ENCODE measurements at regions not wholly inside any gene's neighbourhood (a gene's known extent, or its start where the extent isn't known, plus 50 kb on each side); places are given as distances from the start of the nearest gene placed in this dataset.

DNA sequence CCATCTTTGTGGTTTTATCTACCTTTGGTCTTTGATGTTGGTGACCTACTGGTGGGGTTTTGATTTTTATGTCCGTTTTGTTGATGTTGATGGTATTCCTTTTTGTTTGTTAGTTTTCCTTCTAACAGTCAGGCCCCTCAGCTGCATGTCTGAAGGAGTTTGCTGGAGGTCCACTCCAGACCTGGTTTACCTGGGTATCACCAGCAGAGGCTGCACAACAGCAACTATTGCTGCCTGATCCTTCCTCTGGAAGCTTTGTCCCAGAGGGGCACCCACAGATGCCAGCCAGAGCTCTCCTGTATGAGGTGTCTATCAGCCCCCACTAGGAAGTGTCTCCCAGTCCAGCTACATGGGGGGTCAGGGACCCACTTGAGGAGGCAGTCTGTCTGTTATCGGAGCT lies 199.3 kb upstream of the WDFY3 start:
- Histone ChIP-seq H3K9me1 (ENCODE audit: control insufficient read depth, insufficient read depth, low read length) (no peaks in the 10 kb centered on the region), H3K4me1 (replicated peaks in 1 of 2; ENCODE audit: control insufficient read depth in 2 of 2, insufficient read depth in 2 of 2, low read length in 2 of 2) (no peaks in the 10 kb centered on the region), H3K9me3 (replicated peaks; ENCODE audit: control insufficient read depth, insufficient read depth, low read depth, low read length) (no peaks in the 10 kb centered on the region), H4K20me1 (replicated peaks; ENCODE audit: control insufficient read depth, insufficient read depth, low read length) (no peaks in the 10 kb centered on the region), H3K27me3 (ENCODE audit: control insufficient read depth in 2 of 2, insufficient read depth in 2 of 2, low read length in 2 of 2) (no peaks in the 10 kb centered on the region), H2AFZ (ENCODE audit: low read depth, low read length) (no peak overlapping the region), H3K4me2 (ENCODE audit: insufficient read depth, low read length) (no peak overlapping the region), H3K27ac (ENCODE audit: extremely low read depth, low read depth, low read length) (no peak overlapping the region), H3K36me3 (ENCODE audit: control insufficient read depth, insufficient read depth, low read length) (no peaks in the 10 kb centered on the region), H3K79me2 (ENCODE audit: control insufficient read depth, insufficient read depth, low read length) (no peaks in the 10 kb centered on the region), H3K9ac (ENCODE audit: insufficient read depth in 1 of 2, low read depth in 2 of 2, low read length in 2 of 2) (no peak overlapping the region), H3K4me3 (no peak overlapping the region)
- in situ Hi-C loops (cut with MboI) (loop anchor here (25.0 kb wide), 1 partner anchor 596 kb away; no protein-coding TSS in a partner anchor), intact Hi-C loops (cut with micrococcal nuclease) (no loop called here)
- POLR2A ChIA-PET, result no interaction called here
- CTCF ChIA-PET (ENCODE audit: low intra/inter-chr PET ratio), result no interaction called here
- no TSS peak for BruUV-seq (replicated peaks)
- no peak for TF ChIP-seq ZNF224 (CRISPR knock-in tag; IDR thresholded peaks at IDR 0.05)
- no peak for TF ChIP-seq CBX5 (IDR thresholded peaks at IDR 0.05; ENCODE audit: borderline replicate concordance, low read depth)
- TF ChIP-seq HNRNPH1 (optimal IDR thresholded peaks at IDR 0.05; ENCODE audit: low read depth, low read length), result no peak
- no peak for TF ChIP-seq KLF10 (CRISPR knock-in tag; IDR thresholded peaks at IDR 0.05)
- WGBS (ENCODE audit: insufficient coverage, low coverage, missing lambda C conversion rate), result 0% methylated on average over 2 of the region's 2 CpGs
- DNase-seq (ENCODE audit: extremely low read depth in 1 of 4, low spot score in 3 of 4) (no peak), FAIRE-seq (no peak), ATAC-seq (no peak)

DNA sequence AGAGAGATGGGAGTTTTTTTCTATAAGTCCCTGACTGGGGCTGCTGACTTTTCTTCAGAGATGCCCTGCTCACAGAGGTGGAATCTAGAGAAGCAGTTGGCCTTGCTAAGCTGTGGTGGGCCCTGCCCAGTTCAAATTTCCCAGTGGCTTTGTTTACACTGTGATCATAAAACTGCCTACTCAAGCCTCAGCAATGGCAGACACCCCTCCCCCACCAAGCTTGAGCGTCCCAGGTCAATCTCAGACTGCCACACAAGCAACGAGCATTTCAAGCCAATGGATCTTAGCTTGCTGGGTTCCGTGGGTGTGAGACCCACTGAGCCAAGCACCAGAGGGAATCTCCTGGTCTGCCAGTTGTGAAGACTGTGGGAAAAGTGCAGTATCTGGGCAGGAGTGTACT lies 199.8 kb upstream of the WDFY3 start:
- Histone ChIP-seq H3K9me3 (replicated peaks; ENCODE audit: control insufficient read depth, insufficient read depth, low read depth, low read length) (no peaks in the 10 kb centered on the region), H2AFZ (ENCODE audit: low read depth, low read length) (no peak overlapping the region), H3K36me3 (ENCODE audit: control insufficient read depth, insufficient read depth, low read length) (no peaks in the 10 kb centered on the region), H3K27ac (ENCODE audit: extremely low read depth, low read depth, low read length) (no peak overlapping the region), H4K20me1 (replicated peaks; ENCODE audit: control insufficient read depth, insufficient read depth, low read length) (no peaks in the 10 kb centered on the region), H3K4me3 (no peak overlapping the region), H3K9ac (ENCODE audit: insufficient read depth in 1 of 2, low read depth in 2 of 2, low read length in 2 of 2) (no peak overlapping the region), H3K4me1 (replicated peaks in 1 of 2; ENCODE audit: control insufficient read depth in 2 of 2, insufficient read depth in 2 of 2, low read length in 2 of 2) (no peaks in the 10 kb centered on the region), H3K4me2 (ENCODE audit: insufficient read depth, low read length) (no peak overlapping the region), H3K79me2 (ENCODE audit: control insufficient read depth, insufficient read depth, low read length) (no peaks in the 10 kb centered on the region), H3K9me1 (ENCODE audit: control insufficient read depth, insufficient read depth, low read length) (no peaks in the 10 kb centered on the region), H3K27me3 (ENCODE audit: control insufficient read depth in 2 of 2, insufficient read depth in 2 of 2, low read length in 2 of 2) (no peaks in the 10 kb centered on the region)
- ChIA-PET CTCF (ENCODE audit: low intra/inter-chr PET ratio) (no interaction called here), POLR2A (no interaction called here)
- BruUV-seq (replicated peaks), result no TSS peak
- WGBS (ENCODE audit: insufficient coverage, low coverage, missing lambda C conversion rate), result 5% methylated on average over 3 of the region's 3 CpGs
- ATAC-seq (no peak), DNase-seq (ENCODE audit: extremely low read depth in 1 of 4, low spot score in 3 of 4) (no peak), FAIRE-seq (no peak)
- intact Hi-C loops (cut with micrococcal nuclease) (no loop called here), in situ Hi-C loops (cut with MboI) (loop anchor here (25.0 kb wide), 1 partner anchor 596 kb away; no protein-coding TSS in a partner anchor)
- TF ChIP-seq CHD1 (IDR thresholded peaks at IDR 0.05; ENCODE audit: low read length) (no peak), MTA3 (IDR thresholded peaks at IDR 0.05; ENCODE audit: borderline replicate concordance) (no peak), ERF (CRISPR knock-in tag; IDR thresholded peaks at IDR 0.05) (no peak), LCOR (CRISPR knock-in tag; IDR thresholded peaks at IDR 0.05) (no peak), SNRNP70 (optimal IDR thresholded peaks at IDR 0.05; ENCODE audit: low read depth, low read length) (no peak), ZC3H8 (IDR thresholded peaks at IDR 0.05) (no peak)
- TF ChIP-seq, protein P1, sequence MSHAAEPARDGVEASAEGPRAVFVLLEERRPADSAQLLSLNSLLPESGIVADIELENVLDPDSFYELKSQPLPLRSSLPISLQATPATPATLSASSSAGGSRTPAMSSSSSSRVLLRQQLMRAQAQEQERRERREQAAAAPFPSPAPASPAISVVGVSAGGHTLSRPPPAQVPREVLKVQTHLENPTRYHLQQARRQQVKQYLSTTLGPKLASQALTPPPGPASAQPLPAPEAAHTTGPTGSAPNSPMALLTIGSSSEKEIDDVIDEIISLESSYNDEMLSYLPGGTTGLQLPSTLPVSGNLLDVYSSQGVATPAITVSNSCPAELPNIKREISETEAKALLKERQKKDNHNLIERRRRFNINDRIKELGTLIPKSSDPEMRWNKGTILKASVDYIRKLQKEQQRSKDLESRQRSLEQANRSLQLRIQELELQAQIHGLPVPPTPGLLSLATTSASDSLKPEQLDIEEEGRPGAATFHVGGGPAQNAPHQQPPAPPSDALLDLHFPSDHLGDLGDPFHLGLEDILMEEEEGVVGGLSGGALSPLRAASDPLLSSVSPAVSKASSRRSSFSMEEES (CRISPR knock-in tag; IDR thresholded peaks at IDR 0.05), result no peak
- TF ChIP-seq, protein P2, sequence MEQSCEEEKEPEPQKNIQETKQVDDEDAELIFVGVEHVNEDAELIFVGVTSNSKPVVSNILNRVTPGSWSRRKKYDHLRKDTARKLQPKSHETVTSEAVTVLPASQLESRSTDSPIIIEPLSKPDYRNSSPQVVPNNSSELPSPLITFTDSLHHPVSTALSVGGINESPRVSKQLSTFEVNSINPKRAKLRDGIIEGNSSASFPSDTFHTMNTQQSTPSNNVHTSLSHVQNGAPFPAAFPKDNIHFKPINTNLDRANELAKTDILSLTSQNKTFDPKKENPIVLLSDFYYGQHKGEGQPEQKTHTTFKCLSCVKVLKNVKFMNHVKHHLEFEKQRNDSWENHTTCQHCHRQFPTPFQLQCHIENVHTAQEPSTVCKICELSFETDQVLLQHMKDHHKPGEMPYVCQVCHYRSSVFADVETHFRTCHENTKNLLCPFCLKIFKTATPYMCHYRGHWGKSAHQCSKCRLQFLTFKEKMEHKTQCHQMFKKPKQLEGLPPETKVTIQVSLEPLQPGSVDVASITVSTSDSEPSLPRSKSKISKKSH (CRISPR knock-in tag; IDR thresholded peaks at IDR 0.05), result no peak
- TF ChIP-seq, protein P3, sequence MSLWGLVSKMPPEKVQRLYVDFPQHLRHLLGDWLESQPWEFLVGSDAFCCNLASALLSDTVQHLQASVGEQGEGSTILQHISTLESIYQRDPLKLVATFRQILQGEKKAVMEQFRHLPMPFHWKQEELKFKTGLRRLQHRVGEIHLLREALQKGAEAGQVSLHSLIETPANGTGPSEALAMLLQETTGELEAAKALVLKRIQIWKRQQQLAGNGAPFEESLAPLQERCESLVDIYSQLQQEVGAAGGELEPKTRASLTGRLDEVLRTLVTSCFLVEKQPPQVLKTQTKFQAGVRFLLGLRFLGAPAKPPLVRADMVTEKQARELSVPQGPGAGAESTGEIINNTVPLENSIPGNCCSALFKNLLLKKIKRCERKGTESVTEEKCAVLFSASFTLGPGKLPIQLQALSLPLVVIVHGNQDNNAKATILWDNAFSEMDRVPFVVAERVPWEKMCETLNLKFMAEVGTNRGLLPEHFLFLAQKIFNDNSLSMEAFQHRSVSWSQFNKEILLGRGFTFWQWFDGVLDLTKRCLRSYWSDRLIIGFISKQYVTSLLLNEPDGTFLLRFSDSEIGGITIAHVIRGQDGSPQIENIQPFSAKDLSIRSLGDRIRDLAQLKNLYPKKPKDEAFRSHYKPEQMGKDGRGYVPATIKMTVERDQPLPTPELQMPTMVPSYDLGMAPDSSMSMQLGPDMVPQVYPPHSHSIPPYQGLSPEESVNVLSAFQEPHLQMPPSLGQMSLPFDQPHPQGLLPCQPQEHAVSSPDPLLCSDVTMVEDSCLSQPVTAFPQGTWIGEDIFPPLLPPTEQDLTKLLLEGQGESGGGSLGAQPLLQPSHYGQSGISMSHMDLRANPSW (CRISPR knock-in tag; IDR thresholded peaks at IDR 0.05), result no peak

All from K562 (cell line).